HepG2 (cell line): ENCODE measurements at regions not wholly inside any gene's neighbourhood (a gene's known extent, or its start where the extent isn't known, plus 50 kb on each side); places are given as distances from the start of the nearest gene placed in this dataset.

Source experiments
- ARID5B ChIP-seq: IDR thresholded peaks from 2 replicates; pipeline ENCODE4 v1.4.0; 2020; ENCODE audit warnings: mild to moderate bottlenecking, missing genetic modification reagents
- ATF2 ChIP-seq: sonication (generic); formaldehyde crosslinking; IDR thresholded peaks from 2 replicates; pipeline ENCODE4 v1.4.0; 2020; ENCODE audit warnings: missing genetic modification reagents
- BCL3 ChIP-seq: sonication (generic); formaldehyde crosslinking; IDR thresholded peaks from 2 replicates; pipeline ENCODE4 v1.5.1; 2020; ENCODE audit warnings: mild to moderate bottlenecking, missing genetic modification reagents, moderate library complexity
- CREM ChIP-seq, 2 experiments: sonication (generic) in 1 of 2; formaldehyde crosslinking in 1 of 2; IDR thresholded peaks; 2 replicates each; pipeline versions ENCODE4 v1.4.0 to v1.6.1; 2016 to 2020; ENCODE audit warnings: antibody characterized with exemption in 1 of 2, mild to moderate bottlenecking in 1 of 2, missing genetic modification reagents in 1 of 2
- FOXA1 ChIP-seq, 2 experiments: fragments of 450-650 bp in 1 of 2; sonication (generic) in 1 of 2; formaldehyde crosslinking in 1 of 2; IDR thresholded peaks; 2 replicates each; pipeline versions ENCODE4 v1.4.0 to v1.6.1; 2016 to 2020; ENCODE audit warnings: missing genetic modification reagents in 1 of 2
- HDAC1 ChIP-seq: sonication (generic); formaldehyde crosslinking; IDR thresholded peaks from 2 replicates; pipeline ENCODE4 v1.5.1; 2020; ENCODE audit warnings: mild to moderate bottlenecking, missing genetic modification reagents
- HNF1B ChIP-seq: sonication (generic); formaldehyde crosslinking; IDR thresholded peaks from 2 replicates; pipeline ENCODE4 v1.5.1; 2020; ENCODE audit warnings: mild to moderate bottlenecking, moderate library complexity, missing genetic modification reagents
- MBD4 ChIP-seq: IDR thresholded peaks from 2 replicates; pipeline ENCODE4 v1.6.1; 2012; ENCODE audit warnings: low read length, inconsistent platforms, borderline replicate concordance
- MXD4 ChIP-seq: IDR thresholded peaks from 2 replicates; pipeline ENCODE4 v1.6.1; 2016; ENCODE audit warnings: mild to moderate bottlenecking, missing biosample characterization, missing genetic modification reagents
- SMARCC2 ChIP-seq: fragments of 450-650 bp; IDR thresholded peaks from 2 replicates; pipeline ENCODE4 v1.6.1; 2017; ENCODE audit warnings: antibody characterized with exemption, mild to moderate bottlenecking
- TEAD2 ChIP-seq: sonication (generic); formaldehyde crosslinking; IDR thresholded peaks from 2 replicates; pipeline ENCODE4 v1.9.0; 2021; ENCODE audit warnings: missing genetic modification reagents
- ZBTB1 ChIP-seq: sonication (generic); formaldehyde crosslinking; IDR thresholded peaks from 2 replicates; pipeline ENCODE4 v1.4.0; 2020; ENCODE audit warnings: missing genetic modification reagents, borderline replicate concordance
- ZNF572 ChIP-seq: sonication (generic); formaldehyde crosslinking; IDR thresholded peaks from 2 replicates; pipeline ENCODE4 v1.5.1; 2020; ENCODE audit warnings: mild to moderate bottlenecking, missing genetic modification reagents
- ZNF605 ChIP-seq: sonication (generic); formaldehyde crosslinking; IDR thresholded peaks from 2 replicates; pipeline ENCODE4 v1.8.0; 2022; ENCODE audit warnings: mild to moderate bottlenecking, missing genetic modification reagents
- ZNF607 ChIP-seq: sonication (generic); formaldehyde crosslinking; IDR thresholded peaks from 2 replicates; pipeline ENCODE4 v1.5.1; 2020; ENCODE audit warnings: missing genetic modification reagents, mild to moderate bottlenecking, borderline replicate concordance
- TF ChIP-seq, protein P1 (sequence below), 2 experiments: sonication (generic) in 1 of 2; formaldehyde crosslinking in 1 of 2; IDR thresholded peaks; 2 replicates each; pipeline versions ENCODE4 v1.4.0 to v1.6.1; 2018 to 2020; ENCODE audit warnings: missing genetic modification reagents in 2 of 2, borderline replicate concordance in 1 of 2, low read depth in 1 of 2, mild to moderate bottlenecking in 1 of 2, missing biosample characterization in 1 of 2

- TF ChIP-seq BCL3 (CRISPR knock-in tag) (0 out of 2 replicates have a peak, but pooled peaks have one; percentile 13), MXD4 (0 out of 2 replicates have a peak, but pooled peaks have one; percentile 21), TEAD2 (CRISPR knock-in tag) (no peak), ZBTB1 (CRISPR knock-in tag) (no peak), ZNF605 (peak; percentile 52; the same call in 1 of the 2 replicates), MBD4 (no peak), SMARCC2 (no peak), FOXA1 (IDR thresholded peaks at IDR 0.05) (no peak; the same call in 1 of the 2 replicates), FOXA1 (CRISPR knock-in tag; IDR thresholded peaks at IDR 0.05) (peak; percentile 58; the same call in 1 of the 2 replicates), ARID5B (0 out of 2 replicates have a peak, but pooled peaks have one; percentile 6), HNF1B (peak; percentile 48; the same call in 1 of the 2 replicates), CREM (IDR thresholded peaks at IDR 0.05) (no peak), CREM (CRISPR knock-in tag; IDR thresholded peaks at IDR 0.05) (no peak), ZNF572 (CRISPR knock-in tag) (peak; percentile 50; the same call in 1 of the 2 replicates), ATF2 (CRISPR knock-in tag) (0 out of 2 replicates have a peak, but pooled peaks have one; percentile 27), ZNF607 (CRISPR knock-in tag) (0 out of 2 replicates have a peak, but pooled peaks have one; percentile 59), HDAC1 (CRISPR knock-in tag) (peak; percentile 33; the same call in 1 of the 2 replicates)
- TF ChIP-seq, protein P1, sequence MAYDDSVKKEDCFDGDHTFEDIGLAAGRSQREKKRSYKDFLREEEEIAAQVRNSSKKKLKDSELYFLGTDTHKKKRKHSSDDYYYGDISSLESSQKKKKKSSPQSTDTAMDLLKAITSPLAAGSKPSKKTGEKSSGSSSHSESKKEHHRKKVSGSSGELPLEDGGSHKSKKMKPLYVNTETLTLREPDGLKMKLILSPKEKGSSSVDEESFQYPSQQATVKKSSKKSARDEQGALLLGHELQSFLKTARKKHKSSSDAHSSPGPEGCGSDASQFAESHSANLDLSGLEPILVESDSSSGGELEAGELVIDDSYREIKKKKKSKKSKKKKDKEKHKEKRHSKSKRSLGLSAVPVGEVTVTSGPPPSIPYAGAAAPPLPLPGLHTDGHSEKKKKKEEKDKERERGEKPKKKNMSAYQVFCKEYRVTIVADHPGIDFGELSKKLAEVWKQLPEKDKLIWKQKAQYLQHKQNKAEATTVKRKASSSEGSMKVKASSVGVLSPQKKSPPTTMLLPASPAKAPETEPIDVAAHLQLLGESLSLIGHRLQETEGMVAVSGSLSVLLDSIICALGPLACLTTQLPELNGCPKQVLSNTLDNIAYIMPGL (CRISPR knock-in tag; IDR thresholded peaks at IDR 0.05; ENCODE audit: borderline replicate concordance in 1 of 2, low read depth in 1 of 2): peak in 1 of 2 experiments; percentile 66; a peak in 2 of 4 replicates
These were observed 93.7 kb downstream of the DHRS2 start (continued) for GRCh38 chr14:23729720-23730387.
